ENCODE measurements at regions not wholly inside any gene's neighbourhood (a gene's known extent, or its start where the extent isn't known, plus 50 kb on each side); places are given as distances from the start of the nearest gene placed in this dataset.

DNA sequence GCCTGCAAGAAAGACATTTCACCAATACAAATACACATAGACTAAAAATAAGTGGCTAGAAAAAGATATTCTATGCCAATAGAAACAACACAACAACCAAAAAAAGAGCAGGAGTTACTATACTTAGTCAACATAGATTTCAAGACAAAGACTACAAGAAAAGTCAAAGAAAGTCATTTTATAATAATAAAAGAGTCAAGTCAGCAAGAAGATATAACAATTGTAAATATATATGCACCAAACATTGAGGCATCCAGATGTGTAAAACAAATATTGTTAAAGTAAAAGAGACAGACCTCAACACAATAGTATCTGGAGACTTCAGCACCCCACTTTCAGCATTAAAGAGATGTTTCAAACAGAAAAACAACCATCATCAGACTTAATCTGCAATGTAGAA is 104.6 kb downstream of the AMY1C start:
- no peak for DNase-seq

- no peak for DNase-seq
Measured at GRCh38 chr1:103859721-103860120, 110.0 kb downstream of the AMY1C start.

- DNase-seq, result no peak
Measured at GRCh38 chr1:103898576-103899345, 149.1 kb downstream of the AMY1C start.

- DNase-seq, result no peak
Measured at GRCh38 chr1:103900005-103900404, 150.3 kb downstream of the AMY1C start.

GRCh38 chr1:103901072-103901471 is 151.4 kb downstream of the AMY1C start:
- no peak for DNase-seq

- no peak for DNase-seq
Measured at GRCh38 chr1:103905363-103905762, 155.7 kb downstream of the AMY1C start.

DNA sequence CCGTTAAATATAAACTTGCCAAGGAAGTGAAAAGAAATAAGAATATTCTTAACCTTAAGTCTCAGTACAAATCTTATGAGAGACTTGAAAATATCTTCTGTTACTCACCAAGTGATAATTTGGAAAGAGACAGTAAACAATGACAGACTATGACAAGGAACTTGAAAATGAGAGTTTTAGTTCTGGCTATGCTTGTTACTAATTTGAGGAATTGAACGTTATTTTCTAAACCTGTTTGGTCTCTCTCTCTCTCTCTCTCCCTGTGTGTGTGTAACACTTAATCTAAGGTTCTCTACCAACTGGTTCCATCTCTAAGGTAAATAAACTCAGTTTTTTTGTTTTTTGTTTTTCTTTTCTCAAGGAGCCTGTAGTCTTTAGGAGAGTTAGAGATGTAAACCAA is 161.8 kb downstream of the AMY1C start:
- no peak for DNase-seq

- peak; percentile 47 for DNase-seq
Measured at GRCh38 chr1:103917795-103918194, 168.1 kb downstream of the AMY1C start.

DNA sequence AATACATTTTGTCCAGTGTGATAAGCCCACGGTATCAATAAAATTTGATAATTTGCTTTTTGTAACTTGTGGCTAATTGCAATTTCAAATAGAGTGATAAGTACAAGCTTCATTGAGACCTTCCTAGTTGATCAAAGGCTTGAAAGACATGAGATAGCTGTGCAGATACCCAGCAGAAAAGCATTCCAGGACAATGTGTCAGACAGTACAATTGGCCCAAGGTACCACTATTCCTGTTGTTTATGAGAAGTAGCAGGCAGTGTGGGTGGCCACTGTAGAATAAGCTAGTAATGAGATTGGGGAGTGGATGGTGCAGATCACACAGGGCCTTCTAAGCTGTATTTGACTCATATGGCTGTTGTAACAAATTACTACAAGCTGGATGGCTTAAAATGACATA is 182.2 kb downstream of the AMY1C start:
- DNase-seq, result no peak

- DNase-seq, result no peak
Measured at GRCh38 chr1:103937763-103938357, 188.2 kb downstream of the AMY1C start.

GRCh38 chr1:103941086-103941485 is 191.4 kb downstream of the AMY1C start:
- DNase-seq, result no peak

DNA sequence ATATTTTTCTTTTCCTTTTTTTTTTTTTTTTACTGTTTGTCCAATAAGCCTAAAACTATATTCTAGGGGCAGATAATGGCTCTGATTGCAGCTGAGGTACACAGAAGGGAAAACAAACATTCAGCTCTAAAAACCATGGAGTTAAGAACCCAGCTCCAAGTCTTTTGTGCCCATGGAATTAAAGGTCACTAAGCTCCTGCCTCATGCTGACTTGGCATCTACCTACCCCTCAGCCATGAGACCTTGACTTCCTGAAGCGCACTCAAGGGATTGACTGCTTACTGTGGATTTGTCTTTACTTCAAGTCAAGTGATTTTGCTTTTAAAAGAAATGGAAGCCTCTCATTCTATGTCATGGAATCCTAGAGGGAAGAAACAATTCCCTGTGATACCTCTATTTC is 192.3 kb downstream of the AMY1C start:
- DNase-seq, result no peak

DNA sequence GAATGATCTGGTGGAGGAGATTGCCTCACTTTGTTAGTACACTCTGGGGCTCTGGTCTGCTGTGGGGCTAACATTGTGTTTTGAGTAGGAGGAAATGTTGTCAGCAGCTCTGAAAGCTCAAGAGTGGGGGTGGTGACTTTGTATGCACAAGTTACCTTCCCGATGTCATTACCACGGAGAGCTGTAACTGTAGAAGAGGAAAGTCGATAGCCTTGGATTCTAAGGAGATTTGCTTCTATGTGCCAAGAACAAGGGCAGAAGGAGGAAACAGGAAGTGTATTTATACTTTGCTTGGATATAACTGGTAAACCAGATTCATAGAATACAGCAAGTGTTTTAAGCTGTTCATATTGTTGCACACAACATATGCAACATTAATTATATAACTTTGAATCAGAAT is 196.1 kb downstream of the AMY1C start:
- no peak for DNase-seq

DNA sequence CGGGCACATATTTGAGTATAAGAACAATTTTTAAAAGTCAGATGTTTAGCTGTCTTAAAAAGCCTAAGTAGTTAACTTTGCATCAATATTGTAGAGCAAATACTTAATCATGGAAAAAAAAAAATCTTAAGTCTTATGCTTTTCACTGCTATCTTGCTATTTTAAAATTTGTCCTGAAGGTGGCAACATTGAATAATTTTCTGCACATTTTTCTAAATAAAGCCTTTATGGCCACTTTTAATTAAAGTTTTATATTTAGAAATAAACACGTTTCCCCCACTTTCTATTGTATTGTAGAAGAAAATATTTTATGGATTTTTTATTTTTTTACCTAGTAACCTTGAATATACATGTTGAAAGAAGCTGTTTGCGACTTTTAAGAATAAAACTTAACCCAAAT is 198.8 kb downstream of the AMY1C start:
- no peak for DNase-seq

DNA sequence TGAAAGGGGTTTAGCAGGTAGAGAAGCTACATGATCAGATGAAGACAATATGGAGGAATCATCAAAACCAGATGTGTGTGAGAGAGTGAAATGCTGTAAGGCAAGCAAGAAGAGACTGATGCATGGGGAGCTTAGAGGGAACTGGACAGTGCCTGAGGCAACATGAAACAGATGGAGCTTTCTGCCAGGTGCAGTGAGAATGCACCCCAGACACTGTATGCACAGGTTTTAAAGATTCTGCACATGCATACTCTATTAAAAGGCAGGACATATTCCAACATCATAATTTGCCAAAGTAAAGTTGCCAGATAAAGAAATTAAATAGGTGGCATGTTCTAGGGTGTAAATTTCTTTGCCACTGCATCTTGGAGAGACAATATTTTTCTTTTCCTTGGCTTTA is 200.1 kb downstream of the AMY1C start:
- DNase-seq, result no peak

GRCh38 chr1:103953386-103953785 is 203.7 kb downstream of the AMY1C start:
- DNase-seq, result no peak

DNA sequence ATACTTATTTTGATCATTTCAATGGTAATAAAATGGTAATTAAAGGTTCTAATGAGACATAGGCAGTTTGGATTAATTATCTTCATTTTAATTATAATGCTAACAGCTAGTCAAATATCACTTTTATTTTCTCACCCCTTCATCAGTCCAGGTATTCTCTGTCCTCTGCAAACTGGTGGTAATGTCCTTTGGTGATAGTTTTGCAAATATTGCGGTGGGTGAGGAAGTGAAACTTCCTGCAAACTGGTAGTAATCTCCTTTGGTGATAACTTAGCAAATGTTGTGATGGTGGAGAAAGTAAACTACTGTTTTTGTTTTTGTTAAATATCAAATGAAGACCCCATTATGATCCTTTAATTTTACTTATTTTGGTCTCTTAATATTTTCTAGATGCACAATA is 209.0 kb downstream of the AMY1C start:
- DNase-seq, result no peak

DNA sequence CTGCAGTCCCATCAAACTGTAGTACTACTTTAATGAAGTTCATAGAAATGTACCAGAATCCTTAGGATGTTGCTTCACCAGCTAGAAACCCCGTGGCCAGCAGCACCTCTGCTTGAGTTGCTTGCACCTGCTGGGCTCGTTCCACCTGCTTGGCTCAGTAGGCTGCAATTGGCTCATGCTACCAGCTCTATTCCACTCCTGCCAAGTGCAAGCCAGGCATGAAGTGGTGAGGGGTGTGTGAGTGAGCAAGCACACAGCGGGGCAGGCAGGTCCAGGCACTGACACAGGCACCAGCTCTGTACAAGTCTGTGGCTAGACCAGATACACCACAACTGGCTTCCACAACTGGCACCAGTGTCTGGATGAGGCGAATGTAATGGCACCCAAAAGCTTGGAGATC is 209.9 kb downstream of the AMY1C start:
- no peak for DNase-seq

DNA sequence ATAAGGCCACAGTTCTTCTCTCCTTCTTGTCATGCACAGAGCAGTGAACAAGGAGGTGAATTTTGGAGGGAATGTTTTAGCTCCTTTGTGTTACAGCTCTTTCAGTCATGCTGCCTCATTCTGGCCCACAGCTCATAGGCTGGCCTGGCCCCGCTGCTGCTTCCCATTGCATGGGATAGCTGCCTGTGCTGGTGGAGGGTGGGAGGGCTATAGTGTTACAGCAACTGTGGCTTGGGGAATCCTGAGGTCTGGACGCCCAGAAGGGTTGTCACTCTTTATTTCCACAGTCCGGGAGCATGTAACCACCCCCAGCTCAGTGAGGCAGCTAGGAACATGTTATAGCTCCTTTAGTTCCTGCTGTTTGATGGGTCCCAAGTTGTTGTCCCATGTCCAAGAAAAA is 210.3 kb downstream of the AMY1C start:
- no peak for DNase-seq

DNA sequence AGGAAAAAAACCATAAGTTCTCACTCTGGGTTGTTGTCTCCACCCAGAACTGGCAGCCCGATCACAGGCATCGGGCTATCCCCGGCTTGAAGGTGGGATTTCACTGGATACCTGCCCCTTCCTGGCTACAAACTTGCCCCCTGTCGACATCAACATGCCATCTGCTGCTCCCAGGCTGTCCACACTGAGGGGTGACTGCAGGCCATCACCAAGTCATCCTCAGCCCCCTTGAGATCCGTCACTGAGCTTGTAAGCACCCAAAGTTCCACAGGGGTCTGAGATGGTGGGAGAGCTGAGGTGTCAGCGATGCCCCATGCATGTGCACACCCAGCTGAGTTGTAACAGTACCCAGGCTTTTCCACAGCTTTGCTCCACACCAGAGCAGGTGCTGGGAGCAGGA is 211.0 kb downstream of the AMY1C start:
- no peak for DNase-seq

- no peak for DNase-seq
Measured at GRCh38 chr1:103986792-103987191, 237.1 kb downstream of the AMY1C start.

GRCh38 chr1:103997631-103998030 is 247.9 kb downstream of the AMY1C start:
- no peak for DNase-seq

DNA sequence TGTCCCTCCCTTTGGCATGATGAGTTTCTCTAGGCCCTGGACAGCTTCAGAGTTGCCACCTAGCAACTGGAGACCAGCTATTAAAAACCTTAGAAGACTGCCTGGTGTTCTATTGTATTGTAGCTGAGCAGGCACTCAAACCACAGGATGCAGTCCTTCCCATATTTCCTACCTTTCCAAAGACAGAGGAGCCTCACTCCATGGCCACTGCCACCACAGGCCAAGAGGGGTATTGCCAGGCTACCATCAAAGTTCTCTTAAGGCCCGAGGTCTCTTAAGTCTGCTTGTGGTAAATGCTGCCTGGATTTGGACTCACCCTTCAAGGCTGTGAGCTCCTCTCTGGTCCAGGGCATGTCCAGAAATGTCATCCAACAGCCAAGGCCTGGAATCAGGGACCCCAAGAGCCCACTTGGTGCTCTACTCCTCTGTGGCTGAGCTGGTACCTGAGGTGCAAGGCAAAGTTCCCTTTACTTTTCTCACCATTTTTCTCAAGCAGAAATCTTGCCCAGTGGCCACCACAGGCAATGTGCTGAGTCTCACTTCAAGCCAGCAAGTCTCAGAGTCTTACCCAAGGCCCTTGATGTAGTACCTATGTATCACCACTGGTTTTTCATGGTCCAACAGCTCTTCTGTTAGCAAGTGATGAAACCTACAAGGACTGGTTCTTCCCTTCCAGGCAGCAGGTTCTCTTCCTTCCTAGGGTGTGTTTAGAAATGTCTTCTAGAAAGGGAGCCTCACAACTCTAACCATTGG is 269.4 kb downstream of the AMY1C start:
- DNase-seq, result no peak

GRCh38 chr1:104019675-104020049 is 270.0 kb downstream of the AMY1C start:
- no peak for DNase-seq
